Esophagus squamous epithelium (tissue), 4 donors: ENCODE measurements at regions not wholly inside any gene's neighbourhood (a gene's known extent, or its start where the extent isn't known, plus 50 kb on each side); places are given as distances from the start of the nearest gene placed in this dataset.

Experiments used
- POLR2A ChIP-seq, 4 donors: fragments of 450-650 bp; IDR thresholded peaks; one replicate each; pipeline ENCODE4 v1.6.1; 2017; ENCODE audit warnings: antibody characterized with exemption in 4 of 4, mild to moderate bottlenecking in 4 of 4, moderate library complexity in 3 of 4
- TF ChIP-seq, protein P1 (sequence below), 6 experiments: fragments of 450-650 bp in 4 of 6; fragments of 200-600 bp in 2 of 6; sonication (generic) in 2 of 6; IDR thresholded peaks; one replicate each; pipeline ENCODE4 v1.5.1; 2016 to 2019; ENCODE audit warnings: antibody characterized with exemption in 6 of 6, mild to moderate bottlenecking in 4 of 6, moderate library complexity in 4 of 6

DNA sequence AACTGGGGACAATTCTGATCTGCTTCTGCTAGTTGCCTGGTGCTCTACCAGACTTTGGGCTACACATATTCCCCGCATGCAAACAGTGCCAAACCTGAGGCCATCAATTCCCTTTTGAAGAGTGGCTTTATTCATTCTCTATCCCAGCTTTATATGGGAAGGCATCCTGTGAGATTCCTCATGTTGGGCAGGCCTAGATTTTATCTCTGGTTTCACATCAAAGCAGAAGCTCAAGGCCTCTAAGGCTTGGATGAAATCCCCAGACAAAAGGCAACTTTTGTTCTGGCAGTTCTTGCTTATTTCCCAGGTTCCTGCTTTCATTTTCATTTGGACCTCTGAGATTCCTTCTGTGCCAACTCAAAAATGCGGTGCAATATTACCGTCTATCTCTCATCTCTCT, 648.8 kb downstream of the QKI start:
- TF ChIP-seq, protein P1, sequence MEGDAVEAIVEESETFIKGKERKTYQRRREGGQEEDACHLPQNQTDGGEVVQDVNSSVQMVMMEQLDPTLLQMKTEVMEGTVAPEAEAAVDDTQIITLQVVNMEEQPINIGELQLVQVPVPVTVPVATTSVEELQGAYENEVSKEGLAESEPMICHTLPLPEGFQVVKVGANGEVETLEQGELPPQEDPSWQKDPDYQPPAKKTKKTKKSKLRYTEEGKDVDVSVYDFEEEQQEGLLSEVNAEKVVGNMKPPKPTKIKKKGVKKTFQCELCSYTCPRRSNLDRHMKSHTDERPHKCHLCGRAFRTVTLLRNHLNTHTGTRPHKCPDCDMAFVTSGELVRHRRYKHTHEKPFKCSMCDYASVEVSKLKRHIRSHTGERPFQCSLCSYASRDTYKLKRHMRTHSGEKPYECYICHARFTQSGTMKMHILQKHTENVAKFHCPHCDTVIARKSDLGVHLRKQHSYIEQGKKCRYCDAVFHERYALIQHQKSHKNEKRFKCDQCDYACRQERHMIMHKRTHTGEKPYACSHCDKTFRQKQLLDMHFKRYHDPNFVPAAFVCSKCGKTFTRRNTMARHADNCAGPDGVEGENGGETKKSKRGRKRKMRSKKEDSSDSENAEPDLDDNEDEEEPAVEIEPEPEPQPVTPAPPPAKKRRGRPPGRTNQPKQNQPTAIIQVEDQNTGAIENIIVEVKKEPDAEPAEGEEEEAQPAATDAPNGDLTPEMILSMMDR (IDR thresholded peaks at IDR 0.05), result no peak
- no peak for TF ChIP-seq POLR2A (IDR thresholded peaks at IDR 0.05)
